Activated CD4-positive, CD25-positive, alpha-beta regulatory T cell treated with anti-CD3 and anti-CD28 coated beads, Interleukin-2, amount 50 U/mL, for 72 hours (primary cell): ENCODE measurements at regions not wholly inside any gene's neighbourhood (a gene's known extent, or its start where the extent isn't known, plus 50 kb on each side); places are given as distances from the start of the nearest gene placed in this dataset.

Experiments
- DNase-seq: peaks from one replicate; pipeline ENCODE4 v3.0.0; 2021

DNA sequence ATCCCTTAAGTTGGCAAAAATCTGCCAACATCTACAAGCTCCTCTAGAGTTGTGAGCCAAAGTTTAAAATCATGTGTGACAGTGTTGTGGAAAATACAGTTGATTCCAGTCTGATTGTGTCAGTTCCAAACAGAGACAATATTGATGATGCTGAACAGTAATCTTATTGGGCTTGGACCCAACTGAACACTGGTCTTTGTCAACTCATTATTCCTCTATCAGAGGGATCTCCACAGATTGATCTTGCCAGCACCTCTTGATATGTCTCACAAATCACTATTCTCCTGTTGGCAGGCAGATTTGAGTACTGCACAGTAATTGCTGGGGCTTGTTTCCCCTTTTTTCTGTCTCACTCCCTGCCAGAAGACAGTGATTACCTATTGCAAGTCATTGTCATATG lies 326.6 kb upstream of the DPH6 start:
- no peak for DNase-seq

- DNase-seq = no peak
Measured at GRCh38 chr15:35874260-35874905, 328.4 kb upstream of the DPH6 start.

DNA sequence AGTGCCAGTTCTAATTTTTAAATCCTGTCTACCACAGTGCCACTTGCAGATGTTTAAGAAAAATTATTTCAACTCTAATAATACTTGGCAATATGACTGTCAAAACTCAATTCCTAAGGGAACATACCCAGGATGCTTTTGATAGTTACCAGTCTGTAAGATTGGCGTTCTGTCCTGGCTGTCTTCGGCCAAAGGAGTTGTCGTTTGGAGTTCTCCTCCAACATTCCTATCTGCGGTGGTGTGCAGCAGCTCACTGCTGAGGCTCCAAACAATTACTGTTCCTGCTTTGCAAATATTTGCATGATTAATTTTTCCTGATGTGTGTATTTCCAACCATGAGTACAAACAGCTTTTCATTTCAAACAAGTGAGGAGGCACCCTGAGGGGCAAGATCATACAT lies 330.8 kb upstream of the DPH6 start:
- no peak for DNase-seq

DNA sequence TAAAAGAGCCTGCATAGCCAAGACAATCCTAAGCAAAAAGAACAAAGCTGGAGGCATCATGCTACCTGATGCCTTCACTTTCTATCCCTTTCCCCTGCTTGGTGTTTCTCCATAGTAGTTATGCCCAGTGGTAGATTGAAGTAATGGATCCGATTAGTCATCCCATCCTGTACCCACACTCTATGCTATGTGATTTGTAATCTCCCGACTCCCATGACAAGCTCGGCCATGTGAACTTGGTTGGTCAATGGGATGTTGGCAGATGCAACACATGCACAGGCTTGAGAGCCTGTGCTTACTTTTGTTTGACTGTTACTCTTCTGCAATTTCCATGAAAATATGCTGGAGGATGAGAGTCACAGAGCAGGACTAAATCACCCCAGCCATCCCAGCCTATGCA lies 334.9 kb upstream of the DPH6 start:
- DNase-seq = no peak

GRCh38 chr15:35885870-35886269 lies 339.9 kb upstream of the DPH6 start:
- DNase-seq = no peak

- no peak for DNase-seq
Measured at GRCh38 chr15:35886765-35887164, 340.8 kb upstream of the DPH6 start.

GRCh38 chr15:35888815-35889214 lies 342.9 kb upstream of the DPH6 start:
- DNase-seq = no peak

DNA sequence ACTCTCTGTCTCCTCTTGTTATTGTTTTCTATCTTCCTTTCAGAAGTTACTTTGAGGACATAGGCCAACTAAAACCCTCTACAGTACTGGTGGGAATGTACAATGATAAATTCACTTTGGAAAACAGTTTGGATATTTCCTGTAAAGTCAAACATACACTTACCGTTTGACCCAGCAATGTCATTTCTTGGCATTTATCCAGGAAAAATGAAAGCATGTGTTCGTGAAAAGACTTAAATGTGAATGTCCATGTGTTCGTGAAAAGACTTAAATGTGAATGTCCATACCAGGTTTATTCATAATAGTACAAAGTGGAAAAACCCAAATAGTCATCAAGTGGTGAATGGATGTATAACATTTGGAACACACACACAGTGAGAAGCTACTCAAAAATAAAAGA lies 361.5 kb upstream of the DPH6 start:
- DNase-seq = no peak

GRCh38 chr15:35909414-35909813 lies 363.4 kb upstream of the DPH6 start:
- no peak for DNase-seq

- DNase-seq = no peak
Measured at GRCh38 chr15:35910227-35910626, 364.3 kb upstream of the DPH6 start.

DNA sequence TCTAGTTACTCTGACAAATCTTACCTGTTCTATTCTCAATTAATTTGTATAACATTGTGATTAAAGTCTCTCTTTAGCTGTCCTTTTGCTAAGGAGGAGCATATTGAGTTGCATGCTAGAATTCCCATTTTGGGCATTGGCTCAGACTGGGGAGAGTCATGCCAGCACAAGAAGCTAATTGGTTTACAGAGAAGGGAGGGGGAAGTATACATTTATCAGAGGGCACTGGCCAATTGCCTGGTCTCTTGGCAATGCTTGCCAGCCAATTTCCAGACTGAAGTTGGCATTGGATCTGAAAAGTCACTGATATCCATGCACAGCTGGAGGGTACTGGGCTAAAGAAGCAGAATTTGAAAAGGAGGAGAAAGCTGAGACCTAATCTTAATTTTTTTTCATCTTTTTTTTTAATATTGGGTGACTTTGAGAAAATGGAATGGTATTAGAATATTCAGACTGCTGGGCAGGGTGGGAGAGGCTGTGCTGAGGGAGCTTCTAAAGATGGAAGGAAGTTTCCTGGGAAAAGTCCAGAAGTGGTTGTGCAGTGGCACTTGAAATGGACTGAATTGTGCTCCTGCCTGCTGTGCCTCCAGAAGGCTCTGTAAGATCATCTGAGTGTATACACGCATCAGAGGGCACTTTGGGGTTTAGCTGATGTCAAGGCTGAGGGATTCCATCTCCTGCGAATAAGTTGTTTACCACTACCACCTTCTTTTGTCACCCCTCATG lies 365.2 kb upstream of the DPH6 start:
- no peak for DNase-seq

- no peak for DNase-seq
Measured at GRCh38 chr15:35912196-35912595, 366.2 kb upstream of the DPH6 start.

GRCh38 chr15:35914573-35914972 lies 368.6 kb upstream of the DPH6 start:
- DNase-seq = no peak

- no peak for DNase-seq
Measured at GRCh38 chr15:35921046-35921445, 375.1 kb upstream of the DPH6 start.

DNA sequence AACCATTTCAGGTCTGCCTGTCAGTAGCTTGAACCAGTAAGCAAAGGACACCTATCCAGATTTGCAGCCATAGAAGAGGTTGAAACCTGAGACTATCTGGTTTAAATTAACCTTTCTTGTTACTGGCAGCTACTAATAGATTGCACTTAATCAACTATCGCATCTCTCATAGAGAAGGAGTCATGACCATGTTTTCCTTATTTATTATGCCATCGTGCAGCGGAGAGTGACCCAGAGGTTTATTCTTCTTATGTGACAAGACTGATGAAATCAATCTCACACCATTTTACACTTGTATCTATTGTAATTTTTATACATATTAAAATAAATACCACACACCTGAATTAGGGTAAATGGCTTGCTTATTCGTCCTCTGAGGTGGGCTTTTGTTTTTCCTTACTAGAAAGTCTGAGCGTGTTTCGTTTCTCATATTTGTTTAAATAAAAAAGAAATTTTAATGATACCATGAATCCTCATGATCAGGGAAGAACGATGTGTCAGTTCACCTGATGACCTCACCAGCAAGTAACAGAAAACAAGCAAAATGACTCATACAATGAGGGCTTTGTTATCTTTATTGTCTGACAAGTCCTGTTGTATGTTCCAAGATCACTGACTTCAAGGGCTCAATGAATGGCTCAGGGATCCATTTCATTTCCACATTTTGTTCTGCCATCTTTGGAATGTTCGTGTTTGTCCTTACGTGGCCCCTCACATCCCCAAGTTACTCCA lies 379.5 kb upstream of the DPH6 start:
- DNase-seq = no peak

GRCh38 chr15:35926007-35926380 lies 380.0 kb upstream of the DPH6 start:
- DNase-seq = no peak

GRCh38 chr15:35928847-35929246 lies 382.9 kb upstream of the DPH6 start:
- no peak for DNase-seq

GRCh38 chr15:35929740-35930444 lies 383.9 kb upstream of the DPH6 start:
- no peak for DNase-seq

GRCh38 chr15:35931799-35932341 lies 385.9 kb upstream of the DPH6 start:
- no peak for DNase-seq

GRCh38 chr15:35932531-35932930 lies 386.6 kb upstream of the DPH6 start:
- no peak for DNase-seq

GRCh38 chr15:35933531-35933930 lies 387.6 kb upstream of the DPH6 start:
- DNase-seq = no peak

DNA sequence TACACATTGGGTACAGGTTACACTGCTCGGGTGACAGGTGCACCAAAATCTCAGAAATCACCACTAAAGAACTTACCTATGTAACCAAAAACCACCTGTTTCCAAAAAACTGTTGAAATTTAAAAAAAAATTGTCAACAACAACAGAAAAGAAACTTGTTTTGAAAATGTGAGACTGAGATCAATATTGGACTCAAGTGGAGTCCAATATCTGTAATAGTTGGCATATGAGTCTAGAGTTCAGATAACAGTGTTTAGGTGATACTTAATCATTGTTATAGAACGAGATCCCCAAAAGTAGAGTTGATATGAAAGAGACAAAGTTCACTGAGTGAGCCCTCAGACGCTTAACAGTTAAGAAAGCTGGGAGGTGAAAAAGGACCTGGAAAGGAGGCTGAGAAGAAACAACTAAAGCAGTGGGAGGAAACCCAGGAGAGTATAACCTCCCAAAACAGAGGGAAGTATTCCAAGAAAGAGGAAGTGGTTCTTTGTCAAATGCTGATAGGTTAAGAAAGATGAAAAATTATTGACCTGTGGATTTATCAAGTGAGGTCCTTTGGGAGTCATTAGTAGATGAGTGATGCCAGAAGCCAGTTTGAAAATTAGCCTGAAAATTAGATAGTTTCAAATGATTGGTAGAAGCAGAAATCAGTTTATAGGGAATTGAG lies 388.6 kb upstream of the DPH6 start:
- no peak for DNase-seq

- DNase-seq = no peak
Measured at GRCh38 chr15:35936284-35936683, 390.3 kb upstream of the DPH6 start.
